Inferior parietal cortex (tissue), 1 donor: ENCODE measurements at regions not wholly inside any gene's neighbourhood (a gene's known extent, or its start where the extent isn't known, plus 50 kb on each side); places are given as distances from the start of the nearest gene placed in this dataset.
A peak's percentile ranks its signal among the peaks of the same experiment; 100 is the strongest.

Source experiments
- DNase-seq: peaks from one replicate; pipeline ENCODE4 v3.0.0-alpha.2; 2016; ENCODE audit errors: extremely low spot score

DNA sequence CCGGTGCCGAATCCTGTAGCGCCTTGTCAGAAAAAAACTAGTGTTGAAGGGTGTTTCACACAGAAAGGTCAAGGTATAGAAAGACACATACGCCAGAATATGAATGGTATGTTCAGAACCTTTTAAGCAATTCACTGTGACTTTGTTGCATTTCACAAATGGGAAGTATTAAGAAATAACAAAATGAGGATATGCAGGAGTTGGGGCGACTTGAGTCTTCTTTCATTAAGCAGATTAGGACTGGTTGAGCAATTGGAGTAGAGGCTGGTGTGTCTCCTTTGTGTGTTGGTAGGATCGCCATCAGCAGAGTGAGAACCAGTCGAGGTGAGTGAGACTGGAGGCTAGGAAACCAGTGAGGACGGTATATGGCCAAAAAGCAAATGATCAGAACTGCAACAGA is 1454.5 kb upstream of the TENM3 start:
- DNase-seq, result no peak

DNA sequence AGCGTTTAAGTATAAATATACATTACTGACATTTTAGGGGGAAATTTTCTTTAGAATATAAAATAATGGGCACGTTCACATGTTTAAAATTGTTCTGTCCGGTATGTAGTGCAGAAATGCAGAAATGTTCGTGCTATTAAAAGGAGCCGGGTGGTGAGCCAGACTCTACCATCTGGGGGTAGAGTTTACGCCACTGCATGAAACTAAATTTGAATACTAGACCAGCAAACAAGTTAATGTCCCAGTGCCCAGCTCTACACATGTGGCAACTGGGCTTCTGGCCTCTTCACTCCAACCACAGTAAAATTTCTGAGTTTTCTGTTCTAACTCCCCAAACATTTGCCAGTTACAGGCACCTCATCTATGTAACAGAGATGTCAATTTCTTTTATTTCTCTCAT is 1453.3 kb upstream of the TENM3 start:
- DNase-seq, result no peak

- no peak for DNase-seq
Measured at GRCh38 chr4:180790471-180790870, 1452.7 kb upstream of the TENM3 start.

DNA sequence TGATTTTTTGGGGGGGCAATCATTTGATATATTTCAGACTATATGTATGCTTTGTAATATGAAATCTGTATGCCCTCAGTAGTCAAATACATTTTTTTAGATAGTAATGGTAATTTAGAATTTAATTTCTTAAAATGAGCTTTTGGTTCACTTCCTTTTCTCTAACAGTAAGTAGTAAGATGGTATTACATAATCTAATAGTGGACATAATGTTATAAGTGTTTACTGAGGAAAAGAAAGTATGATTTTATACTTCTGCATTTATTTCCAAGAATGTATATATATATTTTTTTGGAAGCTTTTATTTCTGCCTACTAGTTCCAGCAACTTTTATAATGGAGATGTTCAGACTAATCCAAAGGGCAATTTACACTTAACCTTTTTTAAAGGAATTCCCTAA is 1450.7 kb upstream of the TENM3 start:
- DNase-seq, result no peak

DNA sequence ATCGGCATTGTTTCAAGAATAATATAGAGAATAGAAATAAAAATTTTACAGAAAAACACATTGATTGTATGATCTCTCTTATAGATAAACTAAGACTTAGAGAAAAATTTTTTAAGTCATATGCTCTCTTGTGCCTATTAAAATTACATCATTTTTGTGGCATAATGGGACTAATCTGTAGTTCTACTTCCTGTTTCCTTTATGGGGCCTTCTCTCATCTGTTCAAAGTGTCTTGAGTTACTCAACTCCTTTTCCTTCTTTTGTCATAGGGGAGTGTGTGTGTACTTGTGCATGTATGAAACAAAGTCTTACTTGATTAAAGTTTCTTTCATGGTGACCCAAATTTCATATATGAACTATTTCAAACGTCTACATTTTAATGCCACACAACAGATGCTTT is 1448.9 kb upstream of the TENM3 start:
- DNase-seq, result no peak

- no peak for DNase-seq
Measured at GRCh38 chr4:180798036-180798577, 1445.1 kb upstream of the TENM3 start.

GRCh38 chr4:180799798-180800197 is 1443.4 kb upstream of the TENM3 start:
- DNase-seq, result no peak

- no peak for DNase-seq
Measured at GRCh38 chr4:180805101-180805500, 1438.1 kb upstream of the TENM3 start.

GRCh38 chr4:180808862-180809261 is 1434.3 kb upstream of the TENM3 start:
- no peak for DNase-seq

- no peak for DNase-seq
Measured at GRCh38 chr4:180809439-180809838, 1433.8 kb upstream of the TENM3 start.

GRCh38 chr4:180810581-180810980 is 1432.6 kb upstream of the TENM3 start:
- no peak for DNase-seq

GRCh38 chr4:180811556-180811955 is 1431.6 kb upstream of the TENM3 start:
- DNase-seq, result no peak

DNA sequence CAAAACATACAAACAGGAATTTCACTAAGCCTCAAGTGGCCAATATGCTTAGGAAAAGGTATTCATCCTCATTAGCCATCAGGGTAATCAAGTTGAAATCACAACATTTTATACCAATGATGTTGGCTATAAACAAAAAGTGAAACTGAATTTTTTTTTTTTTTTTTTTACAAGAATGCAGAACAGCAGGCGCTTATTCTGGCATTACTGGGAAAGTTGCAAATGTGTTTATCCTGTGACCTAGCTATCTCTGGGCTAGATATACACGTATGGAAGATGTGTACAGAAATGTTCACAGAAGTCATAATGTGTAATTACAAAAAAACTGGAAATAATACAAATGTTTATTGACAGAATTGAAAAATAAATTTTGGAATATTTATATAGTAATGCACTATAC is 1430.4 kb upstream of the TENM3 start:
- DNase-seq, result no peak

GRCh38 chr4:180814875-180815417 is 1428.3 kb upstream of the TENM3 start:
- DNase-seq, result no peak

GRCh38 chr4:180817529-180817928 is 1425.7 kb upstream of the TENM3 start:
- no peak for DNase-seq

GRCh38 chr4:180823108-180823507 is 1420.1 kb upstream of the TENM3 start:
- DNase-seq, result no peak

GRCh38 chr4:180827232-180828009 is 1415.8 kb upstream of the TENM3 start:
- DNase-seq, result peak; percentile 34

- DNase-seq, result peak; percentile 86
Measured at GRCh38 chr4:180828455-180829018, 1414.7 kb upstream of the TENM3 start.

DNA sequence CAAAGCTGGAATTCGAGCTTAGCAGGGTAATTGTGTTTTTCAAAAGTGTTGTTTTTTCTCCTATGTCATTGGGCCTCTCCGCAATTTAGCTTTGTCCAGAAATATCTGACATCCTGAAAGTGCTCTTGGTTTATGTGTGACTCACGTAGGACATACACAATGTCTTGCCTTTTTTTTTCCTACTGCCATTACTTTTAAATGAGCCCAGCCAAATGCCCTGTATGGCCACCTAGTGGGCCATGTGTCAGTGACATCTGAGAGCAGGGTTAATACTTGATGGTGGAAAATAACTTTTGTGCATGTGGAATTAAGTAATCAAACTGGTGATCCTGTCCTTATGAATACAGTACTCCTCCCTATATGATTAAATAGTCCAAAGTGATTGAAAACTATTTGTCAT is 1411.1 kb upstream of the TENM3 start:
- DNase-seq, result no peak

DNA sequence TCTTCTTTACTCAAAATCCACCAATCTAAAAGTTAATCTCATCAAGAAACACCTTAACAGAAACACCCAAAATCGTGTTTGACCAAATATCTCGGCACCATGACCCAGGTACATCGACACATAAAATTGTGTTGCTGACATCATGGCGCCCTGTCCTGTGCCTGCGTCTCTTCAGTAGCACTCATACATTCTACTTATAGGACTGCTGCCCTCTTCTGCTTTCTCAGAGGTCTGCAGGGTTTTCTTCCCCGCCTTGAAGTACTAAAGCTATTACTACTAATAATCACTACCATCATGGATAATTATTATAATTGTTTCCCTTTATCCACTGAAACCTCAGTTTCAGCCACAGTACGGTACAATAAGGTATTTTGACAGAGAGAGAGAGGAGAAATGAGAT is 1403.1 kb upstream of the TENM3 start:
- no peak for DNase-seq

DNA sequence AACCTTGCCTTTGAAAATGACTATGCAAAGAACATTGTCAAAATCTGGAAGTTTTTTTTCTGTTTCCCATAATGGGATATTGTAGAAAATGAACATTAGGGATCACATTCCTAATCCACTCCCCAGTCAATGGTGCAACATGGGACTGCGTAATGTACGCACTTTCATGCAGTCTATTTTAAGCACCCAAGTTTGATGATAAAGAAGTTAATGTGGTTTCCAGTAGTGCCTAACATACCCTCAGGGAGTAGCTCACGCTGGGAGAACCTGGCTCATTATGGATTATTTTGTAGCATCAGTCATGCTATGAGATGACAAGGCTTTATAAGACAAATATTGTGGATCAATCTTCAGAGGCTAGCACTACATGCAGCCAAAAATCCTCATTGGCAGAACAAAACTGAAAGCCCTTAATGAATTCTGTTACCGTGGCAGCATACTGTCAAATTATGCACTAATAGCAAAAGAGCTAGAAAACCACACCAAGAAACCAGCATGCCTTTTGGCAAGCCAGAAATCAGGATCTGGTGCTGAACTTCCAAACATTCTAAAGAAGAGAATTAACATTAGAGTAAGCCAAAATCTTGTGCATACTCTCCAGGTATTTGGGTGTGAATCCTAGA is 1392.8 kb upstream of the TENM3 start:
- DNase-seq, result no peak

- DNase-seq, result no peak
Measured at GRCh38 chr4:180852738-180853137, 1390.5 kb upstream of the TENM3 start.

- no peak for DNase-seq
Measured at GRCh38 chr4:180855184-180855583, 1388.0 kb upstream of the TENM3 start.
